Hepatocyte (in vitro differentiated cells): ENCODE measurements at regions not wholly inside any gene's neighbourhood (a gene's known extent, or its start where the extent isn't known, plus 50 kb on each side); places are given as distances from the start of the nearest gene placed in this dataset.

Source experiments
- EZH2 ChIP-seq: fragments of 200-600 bp; sonication (generic); IDR thresholded peaks from 2 replicates; pipeline ENCODE4 v1.6.1; 2016; ENCODE audit warnings: antibody characterized with exemption, mild to moderate bottlenecking, borderline replicate concordance
- EZH2phosphoT487 ChIP-seq: fragments of 200-600 bp; sonication (generic); IDR thresholded peaks from one replicate; pipeline ENCODE4 v1.6.1; 2018; ENCODE audit warnings: antibody characterized with exemption, mild to moderate bottlenecking, low read depth, moderate library complexity; ENCODE audit not compliant: unreplicated experiment, severe bottlenecking
- TF ChIP-seq, protein P1 (sequence below): fragments of 200-600 bp; sonication (generic); IDR thresholded peaks from 2 replicates; pipeline ENCODE4 v1.5.1; 2016; ENCODE audit warnings: antibody characterized with exemption, mild to moderate bottlenecking; ENCODE audit not compliant: poor library complexity

- TF ChIP-seq, protein P1, sequence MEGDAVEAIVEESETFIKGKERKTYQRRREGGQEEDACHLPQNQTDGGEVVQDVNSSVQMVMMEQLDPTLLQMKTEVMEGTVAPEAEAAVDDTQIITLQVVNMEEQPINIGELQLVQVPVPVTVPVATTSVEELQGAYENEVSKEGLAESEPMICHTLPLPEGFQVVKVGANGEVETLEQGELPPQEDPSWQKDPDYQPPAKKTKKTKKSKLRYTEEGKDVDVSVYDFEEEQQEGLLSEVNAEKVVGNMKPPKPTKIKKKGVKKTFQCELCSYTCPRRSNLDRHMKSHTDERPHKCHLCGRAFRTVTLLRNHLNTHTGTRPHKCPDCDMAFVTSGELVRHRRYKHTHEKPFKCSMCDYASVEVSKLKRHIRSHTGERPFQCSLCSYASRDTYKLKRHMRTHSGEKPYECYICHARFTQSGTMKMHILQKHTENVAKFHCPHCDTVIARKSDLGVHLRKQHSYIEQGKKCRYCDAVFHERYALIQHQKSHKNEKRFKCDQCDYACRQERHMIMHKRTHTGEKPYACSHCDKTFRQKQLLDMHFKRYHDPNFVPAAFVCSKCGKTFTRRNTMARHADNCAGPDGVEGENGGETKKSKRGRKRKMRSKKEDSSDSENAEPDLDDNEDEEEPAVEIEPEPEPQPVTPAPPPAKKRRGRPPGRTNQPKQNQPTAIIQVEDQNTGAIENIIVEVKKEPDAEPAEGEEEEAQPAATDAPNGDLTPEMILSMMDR = no peak
- TF ChIP-seq EZH2 = no peak
- TF ChIP-seq EZH2phosphoT487 = no peak
Measured at GRCh38 chr22:27602390-27602789, 199.2 kb downstream of the MN1 start.
